K562 (cell line): ENCODE measurements at regions not wholly inside any gene's neighbourhood (a gene's known extent, or its start where the extent isn't known, plus 50 kb on each side); places are given as distances from the start of the nearest gene placed in this dataset.

ENCODE experiments used
- ATAC-seq: fragments of 200-7000 bp; cut with Tn5 transposase; 3 replicates; pipeline ENCODE4 v1.9.1; 2020; ENCODE audit warnings: moderate library complexity
- BruUV-seq: library from RNA; stranded (reverse); fragments of 400-500 nt; replicated peaks from 2 replicates; lab custom pipeline; 2021; lab: Mats Ljungman, UMichigan
- CTCF ChIA-PET: fragments of 300-600 bp; formaldehyde crosslinking; extraction: SDS; loops from one replicate; lab custom pipeline; 2021; ENCODE audit warnings: low intra/inter-chr PET ratio; lab: Yijun Ruan, JAX
- POLR2A ChIA-PET: fragments of 300-600, 350-650 bp; sonication (Branson Sonifier 250); formaldehyde crosslinking; extraction: SDS; loops from one replicate; lab custom pipeline; 2021; ENCODE audit warnings: antibody characterized with exemption, inconsistent platforms; lab: Yijun Ruan, JAX
- DNase-seq, 4 experiments: peaks; one replicate each; pipeline versions ENCODE4 v3.0.0 to v3.0.0-alpha.2; 2011 to 2018; ENCODE audit warnings: low spot score in 3 of 4, mixed read lengths in 3 of 4; ENCODE audit errors: extremely low read depth in 1 of 4
- FAIRE-seq: peaks from 2 replicates; lab custom pipeline; 2011; peaks lifted over from hg19 to GRCh38; lab: Jason Lieb, UNC
- H2AFZ ChIP-seq: 2 replicates; pipeline ENCODE4 v1.6.0; 2011; ENCODE audit warnings: low read depth, low read length, control low read depth, inconsistent platforms
- H3K27ac ChIP-seq: fragments of 200-600 bp; 3 replicates; pipeline ENCODE4 v1.8.0; 2011; ENCODE audit warnings: low read depth, mild to moderate bottlenecking, control low read depth, inconsistent platforms, low read length, moderate library complexity, mixed read lengths; ENCODE audit errors: extremely low read depth
- H3K27me3 ChIP-seq, 2 experiments: fragments of 300-600 bp in 1 of 2; 2 replicates in 1 of 2; 3 replicates in 1 of 2; pipeline versions ENCODE4 v1.6.0 to v1.8.0; 2011; ENCODE audit warnings: inconsistent platforms in 2 of 2, low read length in 2 of 2, mild to moderate bottlenecking in 1 of 2, mixed read lengths in 1 of 2, moderate library complexity in 1 of 2; ENCODE audit not compliant: control insufficient read depth in 2 of 2, insufficient read depth in 2 of 2
- H3K36me3 ChIP-seq: fragments of 300-600 bp; 3 replicates; pipeline ENCODE4 v1.8.0; 2011; ENCODE audit warnings: mild to moderate bottlenecking, low read length, inconsistent platforms; ENCODE audit not compliant: control insufficient read depth, insufficient read depth
- H3K4me1 ChIP-seq, 2 experiments: fragments of 200-600 bp in 1 of 2; replicated peaks in 1 of 2; 2 replicates in 1 of 2; 3 replicates in 1 of 2; pipeline versions ENCODE4 v1.5.1 to v1.8.0; 2011; ENCODE audit warnings: inconsistent platforms in 2 of 2, low read length in 2 of 2, mild to moderate bottlenecking in 1 of 2, mixed read lengths in 1 of 2, moderate library complexity in 1 of 2; ENCODE audit not compliant: control insufficient read depth in 2 of 2, insufficient read depth in 2 of 2
- H3K4me2 ChIP-seq: 2 replicates; pipeline ENCODE4 v1.6.1; 2011; ENCODE audit warnings: low read length, control low read depth, inconsistent platforms, mixed read lengths; ENCODE audit not compliant: insufficient read depth
- H3K4me3 ChIP-seq: fragments of 200-600 bp; sonication (generic), shearing (Covaris generic); 2 replicates; pipeline ENCODE4 v1.5.1; 2016; ENCODE audit warnings: control low read depth, inconsistent platforms
- H3K79me2 ChIP-seq: fragments of 200-600 bp; 3 replicates; pipeline ENCODE4 v1.8.0; 2011; ENCODE audit warnings: low read length, inconsistent platforms; ENCODE audit not compliant: control insufficient read depth, insufficient read depth
- H3K9ac ChIP-seq, 2 experiments: 2 replicates each; pipeline versions ENCODE4 v1.6.0 to v1.6.1; 2011; ENCODE audit warnings: low read depth in 2 of 2, low read length in 2 of 2, control low read depth in 1 of 2, inconsistent platforms in 1 of 2, mild to moderate bottlenecking in 1 of 2, mixed read lengths in 1 of 2; ENCODE audit not compliant: insufficient read depth in 1 of 2
- H3K9me1 ChIP-seq: one replicate; pipeline ENCODE4 v1.6.0; 2011; ENCODE audit warnings: inconsistent platforms, mild to moderate bottlenecking, low read length, moderate library complexity; ENCODE audit not compliant: control insufficient read depth, insufficient read depth
- H3K9me3 ChIP-seq: replicated peaks from 2 replicates; pipeline ENCODE4 v1.5.1; 2011; ENCODE audit warnings: low read depth, low read length, inconsistent platforms; ENCODE audit not compliant: control insufficient read depth, insufficient read depth
- H4K20me1 ChIP-seq: replicated peaks from 2 replicates; pipeline ENCODE4 v1.6.1; 2011; ENCODE audit warnings: low read length, inconsistent platforms, mixed read lengths; ENCODE audit not compliant: control insufficient read depth, insufficient read depth
- ATF6 ChIP-seq: sonication (generic); formaldehyde crosslinking; IDR thresholded peaks from 2 replicates; pipeline ENCODE4 v1.4.0; 2020; ENCODE audit warnings: mild to moderate bottlenecking, missing genetic modification reagents
- CHCHD3 ChIP-seq: fragments of 250-450 bp; sonication (Bioruptor Pico); IDR thresholded peaks from 2 replicates; pipeline ENCODE4 v2.1.2; 2022; ENCODE audit warnings: mild to moderate bottlenecking
- E2F3 ChIP-seq: fragments of 250-450 bp; sonication (Bioruptor Pico); IDR thresholded peaks from 2 replicates; pipeline ENCODE4 v1.4.0; 2020; ENCODE audit warnings: mild to moderate bottlenecking
- VEZF1 ChIP-seq: fragments of 200-800 bp; sonication (Bioruptor generic); IDR thresholded peaks from 2 replicates; pipeline ENCODE4 v1.6.1; 2017; ENCODE audit warnings: missing genetic modification characterization, missing compliant biosample characterization
- ZNF12 ChIP-seq: sonication (generic); formaldehyde crosslinking; IDR thresholded peaks from 2 replicates; pipeline ENCODE4 v1.4.0; 2020; ENCODE audit warnings: mild to moderate bottlenecking, missing genetic modification reagents
- ZNF699 ChIP-seq: fragments of 250-450 bp; sonication (Bioruptor Pico); IDR thresholded peaks from 2 replicates; pipeline ENCODE4 v1.8.0; 2021; ENCODE audit warnings: mild to moderate bottlenecking, moderate library complexity; ENCODE audit not compliant: insufficient replicate concordance
- ZNF75A ChIP-seq: fragments of 450-650 bp; formaldehyde crosslinking; IDR thresholded peaks from 2 replicates; pipeline ENCODE4 v1.4.0; 2020; ENCODE audit warnings: mild to moderate bottlenecking
- WGBS: fragments of 100-300 bp; shearing (Covaris generic); methylation state at CpG from one replicate; pipeline ENCODE4 v1.1.6; 2016; ENCODE audit warnings: low coverage, mixed read lengths; ENCODE audit not compliant: insufficient coverage; ENCODE audit errors: missing lambda C conversion rate; 5-methylcytosine and 5-hydroxymethylcytosine counted together
- in situ Hi-C: fragments of 300-500 bp; cut with MboI; formaldehyde crosslinking; loops from 4 replicates; pipeline ENCODE4 v1.15.0; 2018; ENCODE audit warnings: inconsistent platforms, mixed read lengths
- intact Hi-C: fragments of 100-400 bp; cut with micrococcal nuclease; formaldehyde crosslinking; loops from 2 replicates; pipeline ENCODE4 v1.14.2; 2022
- TF ChIP-seq, protein P1 (sequence below): fragments of 250-450 bp; sonication (Bioruptor Pico); IDR thresholded peaks from 2 replicates; pipeline ENCODE4 v1.5.0; 2021; ENCODE audit warnings: mild to moderate bottlenecking, borderline replicate concordance
- TF ChIP-seq, protein P2 (sequence below): fragments of 250-450 bp; sonication (Bioruptor Pico); IDR thresholded peaks from 2 replicates; pipeline ENCODE4 v1.5.1; 2021; ENCODE audit warnings: mild to moderate bottlenecking

DNA sequence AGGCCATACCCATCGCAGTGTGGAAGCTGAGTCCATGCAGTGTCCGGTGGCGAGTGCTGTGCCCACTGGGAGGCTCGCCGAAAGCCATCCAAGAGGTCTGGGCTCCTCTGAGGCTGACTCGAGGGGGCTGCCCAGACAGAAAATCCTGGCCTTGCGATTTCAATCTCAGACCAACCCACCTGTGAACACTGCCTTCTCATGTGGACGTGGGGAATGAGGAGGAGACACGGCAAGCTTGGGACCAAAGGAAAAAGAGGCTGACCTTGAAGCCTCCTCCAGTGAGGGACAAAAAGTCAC is 157.2 kb upstream of the AFDN start:
- TF ChIP-seq ZNF699 (CRISPR knock-in tag) = no peak
- no peak for TF ChIP-seq ZNF75A
- TF ChIP-seq, protein P1, sequence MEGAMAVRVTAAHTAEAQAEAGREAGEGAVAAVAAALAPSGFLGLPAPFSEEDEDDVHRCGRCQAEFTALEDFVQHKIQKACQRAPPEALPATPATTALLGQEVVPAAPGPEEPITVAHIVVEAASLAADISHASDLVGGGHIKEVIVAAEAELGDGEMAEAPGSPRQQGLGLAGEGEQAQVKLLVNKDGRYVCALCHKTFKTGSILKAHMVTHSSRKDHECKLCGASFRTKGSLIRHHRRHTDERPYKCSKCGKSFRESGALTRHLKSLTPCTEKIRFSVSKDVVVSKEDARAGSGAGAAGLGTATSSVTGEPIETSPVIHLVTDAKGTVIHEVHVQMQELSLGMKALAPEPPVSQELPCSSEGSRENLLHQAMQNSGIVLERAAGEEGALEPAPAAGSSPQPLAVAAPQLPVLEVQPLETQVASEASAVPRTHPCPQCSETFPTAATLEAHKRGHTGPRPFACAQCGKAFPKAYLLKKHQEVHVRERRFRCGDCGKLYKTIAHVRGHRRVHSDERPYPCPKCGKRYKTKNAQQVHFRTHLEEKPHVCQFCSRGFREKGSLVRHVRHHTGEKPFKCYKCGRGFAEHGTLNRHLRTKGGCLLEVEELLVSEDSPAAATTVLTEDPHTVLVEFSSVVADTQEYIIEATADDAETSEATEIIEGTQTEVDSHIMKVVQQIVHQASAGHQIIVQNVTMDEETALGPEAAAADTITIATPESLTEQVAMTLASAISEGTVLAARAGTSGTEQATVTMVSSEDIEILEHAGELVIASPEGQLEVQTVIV (CRISPR knock-in tag) = no peak
- TF ChIP-seq E2F3 (CRISPR knock-in tag) = no peak
- TF ChIP-seq, protein P2, sequence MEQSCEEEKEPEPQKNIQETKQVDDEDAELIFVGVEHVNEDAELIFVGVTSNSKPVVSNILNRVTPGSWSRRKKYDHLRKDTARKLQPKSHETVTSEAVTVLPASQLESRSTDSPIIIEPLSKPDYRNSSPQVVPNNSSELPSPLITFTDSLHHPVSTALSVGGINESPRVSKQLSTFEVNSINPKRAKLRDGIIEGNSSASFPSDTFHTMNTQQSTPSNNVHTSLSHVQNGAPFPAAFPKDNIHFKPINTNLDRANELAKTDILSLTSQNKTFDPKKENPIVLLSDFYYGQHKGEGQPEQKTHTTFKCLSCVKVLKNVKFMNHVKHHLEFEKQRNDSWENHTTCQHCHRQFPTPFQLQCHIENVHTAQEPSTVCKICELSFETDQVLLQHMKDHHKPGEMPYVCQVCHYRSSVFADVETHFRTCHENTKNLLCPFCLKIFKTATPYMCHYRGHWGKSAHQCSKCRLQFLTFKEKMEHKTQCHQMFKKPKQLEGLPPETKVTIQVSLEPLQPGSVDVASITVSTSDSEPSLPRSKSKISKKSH = no peak
- no peak for TF ChIP-seq ZNF12 (CRISPR knock-in tag)
- no peak for TF ChIP-seq VEZF1 (CRISPR knock-in tag)
- TF ChIP-seq ATF6 (CRISPR knock-in tag) = no peak
- no peak for TF ChIP-seq CHCHD3 (CRISPR knock-in tag)
- TF ChIP-seq, all 486 proteins: peak for 0
- H4K20me1 ChIP-seq = peaks cover 13% of the 10 kb centered on the region; the same call in 1 of the 2 replicates
- FAIRE-seq = no peak
- ATAC-seq = no peak
- no TSS peak for BruUV-seq
- no peaks in the 10 kb centered on the region for H3K4me1 ChIP-seq
- peaks cover 8% of the 10 kb centered on the region for H3K9me3 ChIP-seq
- no peak overlapping the region for H2AFZ ChIP-seq
- no peak overlapping the region for H3K27ac ChIP-seq
- DNase-seq = no peak
- in situ Hi-C loops = no loop called here
- POLR2A ChIA-PET = no interaction called here
- no peak overlapping the region for H3K4me3 ChIP-seq
- no peaks in the 10 kb centered on the region for H3K79me2 ChIP-seq
- H3K36me3 ChIP-seq = no peaks in the 10 kb centered on the region
- intact Hi-C loops = no loop called here
- WGBS = under 1% methylated on average over 9 of the region's 9 CpGs
- peaks cover 39 to 65% of the 10 kb centered on the region in 2 experiments for H3K27me3 ChIP-seq
- CTCF ChIA-PET = no interaction called here
- no peak overlapping the region for H3K9ac ChIP-seq
- H3K4me2 ChIP-seq = no peak overlapping the region
- no peaks in the 10 kb centered on the region for H3K9me1 ChIP-seq
